ENCODE measurements at regions not wholly inside any gene's neighbourhood (a gene's known extent, or its start where the extent isn't known, plus 50 kb on each side); places are given as distances from the start of the nearest gene placed in this dataset.

GRCh38 chr12:97404093-97404492, 58.5 kb upstream of the RMST start:
- WGBS (ENCODE audit: low lambda C conversion rate) = 5% methylated on average over 1 of the region's 1 CpG
- no peaks in the 10 kb centered on the region for H3K36me3 ChIP-seq (replicated peaks in 1 of 2; ENCODE audit: control insufficient read depth in 1 of 2, insufficient read depth in 2 of 2, low read length in 1 of 2)
- no peak overlapping the region for H3K4me2 ChIP-seq
- H4K20me1 ChIP-seq (ENCODE audit: insufficient read depth) = no peaks in the 10 kb centered on the region
- no peak overlapping the region for H3K4me3 ChIP-seq (ENCODE audit: low read depth in 2 of 2, low read length in 1 of 2)
- H3K27me3 ChIP-seq (ENCODE audit: insufficient read depth) = no peaks in the 10 kb centered on the region
- ChIA-PET POLR2A (no interaction called here), CTCF (interaction anchor here (0.6 to 4.1 kb wide), 41 partner anchors 9 to 994 kb away, joined by 3 to 51 read pairs (median 4); no protein-coding TSS in a partner anchor)
- no peak overlapping the region for H3K27ac ChIP-seq (ENCODE audit: low read depth in 2 of 2, low read length in 1 of 2)
- H3K79me2 ChIP-seq (ENCODE audit: insufficient read depth) = no peaks in the 10 kb centered on the region
- no peaks in the 10 kb centered on the region for H3K4me1 ChIP-seq (ENCODE audit: control insufficient read depth in 1 of 2, insufficient read depth in 2 of 2, low read depth in 1 of 2, low read length in 1 of 2)
- no peaks in the 10 kb centered on the region for H3F3A ChIP-seq (replicated peaks; ENCODE audit: insufficient read depth)
- no peak for DNase-seq
- TF ChIP-seq CTCF (IDR thresholded peaks at IDR 0.05) (no peak), RXRA (IDR thresholded peaks at IDR 0.05; ENCODE audit: borderline replicate concordance, low read depth) (no peak), EP300 (IDR thresholded peaks at IDR 0.05; ENCODE audit: borderline replicate concordance in 1 of 2, low read depth in 1 of 2, low read length in 1 of 2) (no peak), TCF12 (IDR thresholded peaks at IDR 0.05) (no peak), MXI1 (IDR thresholded peaks at IDR 0.05; ENCODE audit: low read depth, low read length) (no peak), PBX3 (IDR thresholded peaks at IDR 0.05) (no peak), IRF3 (IDR thresholded peaks at IDR 0.05; ENCODE audit: low read depth, low read length) (no peak), FOSL2 (IDR thresholded peaks at IDR 0.05; ENCODE audit: borderline replicate concordance, low read depth) (no peak), NRF1 (IDR thresholded peaks at IDR 0.05; ENCODE audit: low read depth, low read length) (no peak), GATA2 (CRISPR knock-in tag; IDR thresholded peaks at IDR 0.05) (no peak), YY1 (IDR thresholded peaks at IDR 0.05; ENCODE audit: low read depth) (no peak), MEF2A (IDR thresholded peaks at IDR 0.05; ENCODE audit: borderline replicate concordance, low read depth) (no peak), RCOR1 (IDR thresholded peaks at IDR 0.05; ENCODE audit: low read length) (no peak), SIN3A (IDR thresholded peaks at IDR 0.05; ENCODE audit: borderline replicate concordance, low read depth, low read length) (no peak), FOXM1 (IDR thresholded peaks at IDR 0.05; ENCODE audit: low read depth) (no peak), ZBTB33 (IDR thresholded peaks at IDR 0.05; ENCODE audit: borderline replicate concordance, low read depth) (no peak), RFX5 (IDR thresholded peaks at IDR 0.05; ENCODE audit: low read length) (no peak), FOXJ3 (CRISPR knock-in tag; IDR thresholded peaks at IDR 0.05) (no peak), USF1 (IDR thresholded peaks at IDR 0.05; ENCODE audit: borderline replicate concordance, low read depth) (no peak)
- no peak overlapping the region for H2AFZ ChIP-seq (ENCODE audit: low read depth)
- no peaks in the 10 kb centered on the region for H3K9me2 ChIP-seq
- no peaks in the 10 kb centered on the region for H3K9me3 ChIP-seq
- H3K9ac ChIP-seq = no peak overlapping the region
